ENCODE measurements at regions not wholly inside any gene's neighbourhood (a gene's known extent, or its start where the extent isn't known, plus 50 kb on each side); places are given as distances from the start of the nearest gene placed in this dataset.

DNA sequence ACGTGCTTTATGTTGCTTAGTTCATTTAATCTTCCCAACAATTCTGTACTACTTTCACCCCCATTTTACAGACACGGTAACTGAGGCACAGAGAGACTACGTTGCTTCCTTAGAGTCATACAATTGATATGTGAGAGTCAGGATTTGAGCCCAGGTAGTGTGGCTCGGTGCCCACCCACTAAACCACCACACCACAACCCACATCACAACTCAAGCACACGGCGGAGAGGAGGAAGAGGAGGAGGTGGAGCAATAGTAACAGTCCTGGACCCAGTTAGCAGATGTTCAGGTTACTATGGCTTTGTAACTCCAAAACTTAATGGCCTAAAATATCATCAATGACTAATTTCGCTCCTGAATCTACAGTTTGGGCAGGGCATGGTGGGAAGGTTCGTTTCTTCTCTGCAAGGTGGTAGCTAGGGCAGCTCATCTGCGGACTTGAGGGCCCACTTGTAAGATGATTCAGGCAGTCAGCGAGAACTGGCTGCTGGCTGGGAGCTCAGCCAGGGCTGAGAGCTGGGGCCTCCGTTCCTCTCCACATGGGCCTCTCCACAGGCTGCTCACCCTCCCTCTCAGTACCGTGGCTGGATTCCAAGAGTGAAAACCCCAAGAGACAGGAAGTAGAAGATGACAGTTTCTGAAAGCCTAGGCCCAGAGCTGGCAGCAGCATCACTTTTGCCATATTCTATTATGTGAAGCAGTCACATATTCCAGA is 167.1 kb downstream of the ZFP36L2 start:
- no peak for TF ChIP-seq CTCF (conservative IDR thresholded peaks at IDR 0.05 in 1 of 2, IDR thresholded peaks at IDR 0.05 in 1 of 2; ENCODE audit: low read depth in 1 of 2, low read length in 2 of 2)
- TF ChIP-seq EZH2 (IDR thresholded peaks at IDR 0.05; ENCODE audit: low read length, missing control alignments), result no peak

Measured in fibroblast of lung (primary cell).